Tongue (tissue), 1 donor: ENCODE measurements at regions not wholly inside any gene's neighbourhood (a gene's known extent, or its start where the extent isn't known, plus 50 kb on each side); places are given as distances from the start of the nearest gene placed in this dataset.
"Not testable (repeated sequence)": the region's sequence is repeated elsewhere in the genome, so short reads cannot be mapped to it uniquely, and the experiment has no call there.

ENCODE experiments used
- DNase-seq: peaks from one replicate; pipeline ENCODE4 v3.0.0-alpha.2; 2015

- DNase-seq: no peak
Observed at GRCh38 chr2:20499387-20499786, 52.5 kb downstream of the RHOB start.

- DNase-seq: no peak
Observed at GRCh38 chr2:20501974-20502373, 55.1 kb downstream of the RHOB start.

GRCh38 chr2:20502496-20502895, 55.6 kb downstream of the RHOB start:
- DNase-seq: not testable (repeated sequence)

GRCh38 chr2:20504174-20504573, 57.3 kb downstream of the RHOB start:
- no peak for DNase-seq

GRCh38 chr2:20506201-20506685, 59.4 kb downstream of the RHOB start:
- no peak for DNase-seq

- DNase-seq: no peak
Observed at GRCh38 chr2:20507166-20507692, 60.4 kb downstream of the RHOB start.

- no peak for DNase-seq
Observed at GRCh38 chr2:20507711-20508110, 60.8 kb downstream of the RHOB start.

GRCh38 chr2:20509301-20509769, 62.5 kb downstream of the RHOB start:
- no peak for DNase-seq

GRCh38 chr2:20509770-20510490, 63.1 kb downstream of the RHOB start:
- no peak for DNase-seq

GRCh38 chr2:20511130-20511529, 64.3 kb downstream of the RHOB start:
- no peak for DNase-seq

GRCh38 chr2:20512061-20512605, 65.3 kb downstream of the RHOB start:
- DNase-seq: no peak

GRCh38 chr2:20513946-20514345, 67.1 kb downstream of the RHOB start:
- DNase-seq: no peak

GRCh38 chr2:20514596-20515269, 67.9 kb downstream of the RHOB start:
- no peak for DNase-seq

GRCh38 chr2:20515290-20516220, 68.7 kb downstream of the RHOB start:
- no peak for DNase-seq

- no peak for DNase-seq
Observed at GRCh38 chr2:20516291-20516645, 69.4 kb downstream of the RHOB start.

GRCh38 chr2:20516646-20517341, 69.9 kb downstream of the RHOB start:
- DNase-seq: peak; percentile 68

- no peak for DNase-seq
Observed at GRCh38 chr2:20519309-20519708, 72.4 kb downstream of the RHOB start.

GRCh38 chr2:20520128-20520527, 73.3 kb downstream of the RHOB start:
- DNase-seq: no peak

GRCh38 chr2:20521193-20521592, 74.3 kb downstream of the RHOB start:
- DNase-seq: no peak

- DNase-seq: no peak
Observed at GRCh38 chr2:20521682-20522189, 74.9 kb downstream of the RHOB start.

- no peak for DNase-seq
Observed at GRCh38 chr2:20523073-20523798, 76.4 kb downstream of the RHOB start.
